HG03354 (cell line): ENCODE measurements at regions not wholly inside any gene's neighbourhood (a gene's known extent, or its start where the extent isn't known, plus 50 kb on each side); places are given as distances from the start of the nearest gene placed in this dataset.

Experiments
- ATAC-seq: cut with Tn5 transposase; IDR thresholded peaks from one replicate; pipeline ENCODE4 v1.9.1; 2021; ENCODE audit warnings: mild to moderate bottlenecking; ENCODE audit not compliant: unreplicated experiment, poor library complexity, severe bottlenecking

DNA sequence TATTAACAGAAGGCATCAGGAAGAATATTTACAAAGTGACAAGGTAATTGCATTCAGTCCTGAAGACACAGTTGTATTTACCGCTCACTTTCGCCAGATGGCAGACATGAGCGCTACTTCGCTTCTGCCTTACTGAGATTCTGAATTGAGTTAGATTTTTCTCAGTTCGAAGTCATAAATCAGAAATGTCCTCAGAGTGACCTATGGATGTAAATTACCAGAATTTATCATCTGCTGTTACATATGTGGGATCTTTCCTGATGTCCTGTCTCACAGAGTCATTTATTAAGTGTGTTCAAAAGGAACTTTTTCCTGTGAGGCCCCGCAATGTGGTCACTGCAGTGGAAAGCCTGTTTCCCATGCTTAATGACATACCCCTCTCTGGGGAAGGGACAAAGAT, 97.3 kb upstream of the DCLK2 start:
- ATAC-seq: peak; percentile 92

DNA sequence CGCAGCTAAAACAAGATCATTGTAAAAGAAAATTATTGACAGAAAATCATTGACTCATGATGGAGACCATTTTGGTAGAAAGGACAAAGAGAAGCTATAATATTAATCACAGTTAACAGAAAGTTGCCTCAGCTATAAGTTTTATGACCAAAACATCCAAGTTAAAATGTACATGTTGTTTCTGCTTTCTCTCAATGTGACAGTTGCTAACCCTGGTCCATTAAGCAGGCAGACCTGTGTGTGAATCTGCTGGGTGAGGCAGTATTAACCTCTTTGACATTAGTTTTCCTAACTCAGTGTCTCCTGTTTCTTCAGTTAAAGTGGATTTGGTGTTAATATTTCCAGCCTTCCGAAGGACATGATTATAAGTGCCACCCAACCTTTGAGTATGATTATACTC, 94.8 kb upstream of the DCLK2 start:
- no peak for ATAC-seq

DNA sequence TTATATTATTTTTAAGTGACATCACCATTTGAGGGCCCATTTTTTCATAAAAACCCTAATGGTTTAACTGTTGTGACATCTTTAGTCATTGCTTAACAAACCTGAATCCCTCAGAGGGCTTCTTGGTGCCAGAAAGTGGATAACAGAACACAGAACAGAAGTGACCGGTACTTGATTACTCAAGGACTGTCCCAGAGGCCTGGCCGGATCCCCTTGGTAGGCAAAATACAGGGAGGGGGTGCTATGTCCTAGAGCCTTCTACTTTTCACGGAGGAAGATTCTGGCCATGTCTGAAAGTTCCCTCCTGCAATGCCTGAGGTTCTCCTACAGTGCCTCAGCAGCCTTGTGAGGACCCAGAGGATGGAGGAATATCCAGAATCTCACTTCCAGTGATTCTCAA, 94.3 kb upstream of the DCLK2 start:
- no peak for ATAC-seq

DNA sequence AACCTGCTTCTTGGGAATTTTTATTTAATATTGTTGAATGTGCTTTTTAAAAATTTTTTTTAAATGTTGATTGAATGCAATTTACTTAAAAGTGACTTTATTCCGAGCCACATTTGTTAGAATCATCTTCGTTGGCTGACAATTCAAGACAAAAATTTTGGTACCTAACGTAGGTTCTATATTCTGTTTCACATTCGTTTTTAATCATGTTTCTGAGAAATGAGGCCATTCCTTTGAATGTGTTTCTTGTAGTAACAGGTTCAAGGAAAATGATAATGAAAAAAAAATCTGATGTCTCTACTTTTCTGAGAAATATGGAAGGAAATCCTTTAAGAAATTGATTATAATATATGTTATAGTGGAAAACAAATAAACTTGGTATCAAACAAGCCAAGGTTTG, 92.3 kb upstream of the DCLK2 start:
- no peak for ATAC-seq

DNA sequence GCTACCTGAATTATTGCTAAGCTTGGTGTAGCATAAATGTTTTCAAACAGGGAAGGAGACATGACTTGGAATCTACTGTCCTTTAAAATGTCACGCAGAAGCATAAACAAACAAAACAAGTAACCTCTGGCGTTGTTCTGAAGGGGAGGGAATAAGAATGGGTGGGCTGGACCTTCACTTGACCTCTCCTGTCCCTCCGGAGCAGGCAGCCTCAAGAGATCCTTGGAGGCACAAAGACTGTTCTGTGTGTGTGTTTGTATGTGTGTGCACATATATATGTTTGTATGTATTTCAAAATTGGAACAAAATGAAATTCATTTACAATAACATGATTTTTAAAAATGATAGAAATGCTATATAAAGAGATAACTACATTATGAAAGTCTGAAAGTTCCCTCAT, 91.3 kb upstream of the DCLK2 start:
- ATAC-seq: no peak

DNA sequence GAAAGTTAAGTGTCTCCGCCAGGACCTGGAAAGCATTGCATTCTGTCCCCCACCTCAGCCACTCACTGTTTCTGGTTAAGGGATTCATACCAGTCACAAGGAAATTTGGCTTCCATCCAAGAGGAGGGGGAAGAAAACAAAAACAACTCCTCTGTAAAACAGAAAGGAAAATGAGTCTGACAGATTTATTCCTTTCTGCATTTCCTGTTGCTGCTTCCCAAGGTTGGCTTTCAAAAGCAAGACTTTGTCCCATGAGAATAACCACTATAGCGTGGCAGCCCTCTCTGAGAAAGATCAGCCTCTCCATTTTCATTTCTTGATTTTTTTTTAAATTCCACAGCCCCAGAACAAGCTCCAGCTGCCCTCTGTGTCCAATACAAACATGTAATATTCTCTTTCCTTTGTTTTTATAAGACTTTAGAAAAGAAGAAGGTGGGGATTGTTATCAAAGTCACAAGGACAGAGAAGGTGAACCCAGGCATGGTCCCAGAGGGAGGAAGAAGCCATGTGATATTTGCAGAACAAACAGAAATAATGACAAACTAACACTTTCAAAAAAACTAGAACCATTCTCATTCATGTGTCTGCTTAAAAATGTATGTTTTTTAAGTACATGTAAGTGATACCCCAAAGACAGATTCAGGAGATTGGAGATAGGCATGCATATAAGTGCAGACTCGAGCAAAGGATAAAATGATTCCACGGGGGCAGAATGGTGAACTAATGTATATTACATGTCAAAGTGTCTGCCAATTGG, 90.7 kb upstream of the DCLK2 start:
- ATAC-seq: no peak

DNA sequence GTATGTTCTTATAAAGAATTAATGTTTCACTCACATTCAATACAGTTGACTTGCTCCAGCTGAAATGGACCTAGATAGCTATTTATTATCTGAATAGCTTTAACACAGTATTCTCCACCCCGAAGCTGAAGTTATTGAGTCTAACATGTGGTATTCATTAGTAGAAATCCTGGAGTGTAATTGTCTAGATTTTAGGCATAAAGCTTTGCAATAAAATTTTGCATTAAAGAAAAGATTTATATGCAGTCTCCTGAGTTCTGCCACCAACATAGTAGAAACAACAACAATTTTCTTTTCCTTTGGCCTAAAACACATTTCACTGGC, 90.2 kb upstream of the DCLK2 start:
- ATAC-seq: no peak

DNA sequence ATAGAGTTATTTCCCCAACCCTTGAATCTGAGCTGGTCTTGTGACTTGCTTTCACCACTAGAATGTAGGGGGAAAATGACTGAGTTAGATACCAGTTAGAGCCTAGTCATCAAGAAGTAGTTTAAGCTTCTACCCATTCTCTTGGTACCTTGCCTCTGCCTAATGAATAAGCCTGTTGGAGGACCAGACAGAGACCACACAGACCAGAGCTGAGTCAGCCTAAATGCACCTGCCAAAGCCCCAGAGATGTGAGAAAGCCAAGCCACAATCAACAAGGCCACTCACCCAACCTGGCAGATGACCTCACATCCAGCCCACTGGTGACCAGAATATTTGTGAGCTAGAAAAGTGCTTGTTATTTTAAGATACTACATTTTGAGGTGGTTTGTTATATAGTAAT, 85.2 kb upstream of the DCLK2 start:
- no peak for ATAC-seq

DNA sequence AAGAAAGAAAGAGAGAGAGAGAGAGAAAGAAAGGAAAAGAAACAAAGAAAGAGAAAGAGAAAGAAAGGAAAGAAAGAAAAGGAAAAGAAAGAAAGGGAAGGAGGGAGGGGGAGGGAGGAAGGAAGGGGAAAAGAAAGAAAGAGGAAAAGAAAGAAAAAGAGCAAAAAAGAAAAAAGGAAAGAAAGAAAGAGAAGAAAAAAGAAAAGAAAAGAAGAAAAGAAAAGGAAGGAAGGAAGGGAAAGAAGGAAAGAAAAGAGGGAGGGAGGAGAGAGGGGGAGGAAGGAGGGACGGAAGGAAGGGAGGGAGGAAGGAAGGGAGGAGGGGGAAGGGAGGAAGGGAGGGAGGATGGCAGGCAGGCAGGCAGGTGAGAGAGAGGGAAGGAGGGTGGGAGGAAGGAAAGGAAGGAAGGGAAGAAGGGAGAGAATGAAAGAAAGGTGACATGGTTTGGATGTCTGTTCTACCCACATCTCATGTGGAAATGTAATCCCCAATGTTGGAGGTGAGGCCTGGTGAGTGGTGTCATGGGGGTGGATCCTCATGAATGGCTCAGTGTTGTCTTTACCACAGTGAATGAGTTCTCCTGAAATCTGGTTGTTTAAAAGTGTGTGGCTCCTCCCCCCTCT, 83.0 kb upstream of the DCLK2 start:
- ATAC-seq: no peak

DNA sequence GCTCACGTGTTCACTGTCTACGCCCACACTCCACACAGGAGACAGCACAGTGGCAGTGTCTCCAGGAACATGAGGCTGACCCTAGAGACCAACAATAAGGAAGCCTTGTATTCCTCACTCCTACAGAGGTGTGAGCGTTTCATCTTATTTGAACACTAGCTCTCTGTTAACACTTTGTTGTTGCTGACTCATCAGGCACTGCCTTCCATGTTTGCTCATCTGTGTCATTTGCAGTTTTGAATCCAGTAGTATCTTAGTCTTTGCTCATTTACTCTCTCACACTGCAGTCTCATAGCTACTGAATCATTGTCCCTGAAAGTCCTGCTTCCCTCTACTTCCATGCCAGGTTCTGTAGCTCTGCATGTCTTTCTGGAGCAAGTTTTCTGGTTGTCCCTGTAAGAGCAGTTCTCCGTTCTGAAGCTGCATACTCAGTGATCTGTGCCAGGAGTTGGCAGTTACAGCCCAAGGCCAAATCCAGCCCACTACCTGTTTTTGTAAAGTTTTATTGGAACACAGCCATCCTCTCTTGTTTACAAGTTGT, 80.3 kb upstream of the DCLK2 start:
- ATAC-seq: peak; percentile 39

DNA sequence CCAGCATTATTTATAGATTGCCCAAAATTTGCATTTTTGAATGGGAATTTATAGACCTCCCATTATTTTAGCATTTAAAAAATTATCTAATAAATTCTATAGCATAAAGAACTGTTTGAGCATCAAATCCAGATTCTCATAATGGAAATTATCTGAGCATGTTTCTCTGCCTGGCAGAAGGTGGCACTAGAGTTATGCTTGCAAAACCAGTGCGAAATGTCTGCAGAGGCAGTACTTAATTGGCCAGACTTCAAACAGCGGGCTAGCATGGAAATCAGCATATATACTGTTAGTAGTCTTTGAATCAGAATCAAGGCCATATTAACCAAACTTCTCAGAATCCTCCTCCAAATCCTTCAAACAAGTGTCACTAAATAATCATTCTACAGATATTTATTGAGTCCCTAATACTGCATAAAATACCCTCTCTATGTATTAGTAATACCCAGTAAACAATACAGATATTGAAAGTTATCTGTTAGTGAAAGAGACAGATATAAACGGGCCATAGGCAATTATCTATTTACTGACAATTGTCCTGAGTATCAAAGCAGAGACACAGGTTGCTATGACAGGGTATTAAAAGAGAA, 78.7 kb upstream of the DCLK2 start:
- no peak for ATAC-seq

DNA sequence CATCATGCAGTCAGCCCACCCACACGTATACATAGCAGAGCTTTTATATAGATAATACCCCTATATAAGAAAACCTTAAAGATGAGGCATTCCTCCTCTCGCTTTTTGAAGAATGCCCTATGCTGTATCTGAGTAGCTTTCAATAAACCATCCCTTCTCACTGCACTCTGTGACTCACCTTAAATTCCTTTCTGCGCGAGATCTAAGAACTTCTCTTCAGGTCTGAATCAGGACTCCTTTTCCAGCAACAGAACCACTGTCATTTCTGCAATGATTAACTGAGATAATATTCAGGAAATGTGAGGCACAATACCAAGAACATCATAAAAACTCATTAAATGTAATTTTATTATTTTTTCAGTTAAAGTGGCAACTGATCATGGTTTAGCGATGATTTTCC, 76.4 kb upstream of the DCLK2 start:
- ATAC-seq: no peak

DNA sequence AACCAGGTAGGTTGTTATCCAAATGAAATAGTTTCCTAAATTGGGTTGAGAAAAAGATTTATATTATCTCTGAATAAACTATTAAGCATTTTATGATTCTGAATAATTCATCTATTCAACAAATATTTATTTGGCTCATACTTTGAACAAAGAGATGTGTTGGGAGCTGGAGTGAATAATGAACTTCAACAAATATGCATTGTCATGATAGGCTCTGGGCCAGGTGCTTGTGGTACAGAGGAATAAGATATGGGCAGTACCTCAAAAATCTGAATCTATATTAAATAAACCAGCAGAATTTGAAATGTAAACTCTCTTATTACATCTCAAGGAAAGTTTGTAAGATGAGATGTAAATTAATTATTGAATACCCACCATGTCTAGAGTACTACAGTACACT, 75.7 kb upstream of the DCLK2 start:
- no peak for ATAC-seq

DNA sequence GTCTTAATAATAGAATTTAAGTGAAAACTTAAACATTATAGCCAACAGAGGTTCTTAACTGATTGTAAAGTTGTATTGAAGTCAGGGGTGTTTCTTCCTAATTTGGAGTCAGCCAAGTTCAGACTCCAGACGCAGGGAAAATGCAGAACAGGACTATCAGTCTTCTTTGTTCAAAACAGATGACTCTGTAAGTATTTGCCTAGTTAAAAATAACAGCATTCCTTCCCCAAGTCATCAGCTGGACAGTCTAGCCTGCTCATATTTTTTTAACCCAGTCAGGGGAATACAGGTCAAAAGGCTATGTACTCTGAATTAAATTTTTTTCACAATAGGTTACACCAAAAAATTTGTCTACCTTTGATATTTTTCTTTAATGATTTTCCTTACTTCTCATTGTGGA, 73.8 kb upstream of the DCLK2 start:
- ATAC-seq: no peak

DNA sequence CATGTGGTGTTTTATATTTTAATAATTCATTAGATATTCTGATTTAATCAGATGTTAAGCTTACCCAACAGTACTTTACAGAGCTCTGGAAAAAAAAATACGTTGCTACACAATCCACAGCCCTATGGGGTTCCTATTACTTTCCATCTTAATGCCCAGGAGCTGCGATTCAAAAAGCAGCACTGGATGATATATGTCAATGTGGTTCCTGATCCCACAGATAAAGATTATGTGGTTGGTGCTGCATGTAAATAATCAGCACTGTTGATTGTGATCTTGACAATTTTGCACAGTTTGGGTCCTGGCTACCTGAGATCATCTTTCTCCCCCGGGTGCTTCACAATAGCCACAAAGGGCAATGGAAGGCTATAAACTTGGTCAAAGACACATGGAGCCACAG, 72.7 kb upstream of the DCLK2 start:
- ATAC-seq: no peak

DNA sequence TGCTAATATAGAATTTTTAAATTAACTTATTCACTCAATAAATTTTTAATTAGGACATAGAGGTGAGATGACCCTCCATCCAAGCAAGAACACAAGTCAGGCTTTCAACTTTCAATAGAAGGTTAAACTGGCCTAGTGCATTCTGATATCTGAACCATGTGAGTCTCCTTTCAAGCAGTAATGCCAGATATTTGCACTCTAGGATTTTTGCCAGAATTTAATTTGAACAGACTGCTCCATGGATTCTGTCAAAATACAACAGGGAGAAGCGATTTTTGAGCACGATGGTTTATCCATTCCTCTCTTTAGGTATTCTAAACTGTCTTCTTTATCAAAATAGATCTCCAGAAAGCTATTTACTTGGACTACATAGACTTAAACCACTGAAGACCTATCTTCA, 72.0 kb upstream of the DCLK2 start:
- no peak for ATAC-seq

DNA sequence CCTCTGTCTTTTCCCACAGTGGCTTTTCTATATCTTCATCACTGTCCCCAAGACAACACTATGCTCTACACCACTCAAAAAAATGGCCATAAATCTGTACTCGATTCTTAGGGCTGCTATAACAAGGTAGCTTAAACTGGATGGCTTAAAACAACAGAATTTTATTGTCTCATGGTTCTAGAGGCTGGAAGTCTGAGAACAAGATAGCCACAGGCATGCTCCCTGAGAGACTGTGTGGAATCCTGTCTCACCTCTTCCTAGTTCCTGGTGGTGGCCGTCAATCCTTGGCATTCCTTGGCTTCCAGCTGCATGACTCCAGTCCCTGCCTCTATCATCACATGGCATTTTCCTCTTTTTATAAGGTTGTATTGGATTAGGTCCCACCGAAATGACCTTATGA, 70.7 kb upstream of the DCLK2 start:
- ATAC-seq: no peak

DNA sequence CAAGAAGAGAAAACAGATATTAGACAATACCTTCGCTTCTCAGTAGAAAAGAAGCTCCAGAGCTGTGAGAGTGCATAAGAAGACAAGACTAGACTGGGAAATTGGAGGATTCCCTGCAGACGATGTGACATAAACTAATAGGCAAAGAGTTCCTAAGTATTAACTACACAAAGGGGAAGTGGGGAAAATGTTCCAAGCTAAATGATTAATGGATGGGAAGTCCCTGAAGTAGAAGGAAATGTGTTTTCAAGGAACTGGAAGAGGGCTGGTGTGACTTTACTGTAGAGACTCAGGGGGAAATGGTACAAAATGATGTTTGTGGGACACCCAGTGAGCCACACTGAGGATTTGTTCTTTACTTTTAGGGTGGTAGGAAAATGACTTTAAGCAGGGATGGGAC, 69.7 kb upstream of the DCLK2 start:
- ATAC-seq: no peak

DNA sequence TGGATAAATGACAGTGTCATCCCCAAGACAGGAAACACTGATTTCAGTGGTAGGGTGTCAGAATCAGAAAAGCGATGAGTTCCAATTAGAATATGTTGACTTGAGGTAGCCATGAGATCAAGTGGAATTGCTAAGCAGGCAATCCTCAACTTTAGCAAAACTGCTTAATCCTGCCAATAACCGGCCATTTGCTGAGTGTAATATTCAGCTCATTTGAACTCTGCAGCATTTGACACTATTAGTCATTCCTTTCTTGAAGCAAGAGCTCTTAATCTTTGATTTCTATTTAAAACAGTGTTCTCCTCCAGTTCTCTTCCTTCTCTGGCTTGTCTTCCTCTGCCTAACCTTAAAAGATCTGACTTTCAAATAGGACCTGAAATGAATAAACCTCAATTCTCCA, 68.7 kb upstream of the DCLK2 start:
- ATAC-seq: no peak

DNA sequence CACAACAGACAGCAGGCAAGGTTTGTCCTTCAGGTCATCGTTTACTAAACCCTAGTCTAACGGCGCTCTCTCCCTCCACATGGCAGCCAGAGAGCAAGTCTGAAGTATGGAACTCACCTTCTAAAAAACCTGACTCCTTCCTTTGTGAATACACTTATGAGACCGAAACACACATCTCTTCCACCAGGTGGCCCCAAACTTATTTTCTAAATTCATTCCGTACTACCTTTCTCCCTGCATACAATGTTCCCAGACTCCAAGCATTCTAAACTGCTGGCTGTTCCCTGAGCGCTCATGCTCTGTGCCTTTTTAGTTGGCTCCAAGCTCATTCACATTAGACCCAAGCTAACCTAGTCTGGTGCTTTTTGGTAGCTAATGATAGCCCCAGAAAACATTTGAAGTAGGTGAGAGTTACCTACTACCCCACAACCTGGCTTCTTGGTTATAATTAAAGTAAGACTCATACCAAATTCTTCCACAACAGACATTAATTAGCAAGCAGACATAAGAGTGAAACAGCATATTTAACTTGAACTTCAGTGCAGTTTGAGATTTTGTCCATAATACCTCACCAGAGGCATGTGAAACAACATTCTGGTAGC, 67.6 kb upstream of the DCLK2 start:
- peak; percentile 77 for ATAC-seq

DNA sequence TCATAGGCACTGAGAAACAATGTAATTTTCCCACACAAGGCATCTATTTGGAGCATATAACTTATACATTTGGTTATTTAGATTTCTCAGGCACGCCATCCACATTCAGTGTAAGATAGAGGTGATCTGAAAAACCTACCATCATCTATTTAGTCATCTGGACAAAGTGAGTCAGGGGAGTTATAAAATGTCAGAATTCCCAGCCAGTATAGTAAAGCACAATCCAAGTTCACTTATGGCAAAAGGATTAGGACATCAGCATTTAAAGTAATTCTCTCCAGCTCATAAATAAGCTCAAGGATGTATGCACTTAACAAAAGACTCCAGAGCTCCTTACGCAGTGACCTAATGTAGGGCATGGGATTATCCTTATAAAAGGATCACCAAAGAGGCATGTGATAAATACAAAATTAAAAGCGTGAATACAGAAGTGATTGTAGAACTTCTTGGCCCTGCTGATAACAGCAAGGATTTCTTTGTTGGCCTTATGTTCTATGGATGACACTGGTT, 65.3 kb upstream of the DCLK2 start:
- ATAC-seq: no peak
